Thyroid gland (tissue), 4 donors: ENCODE measurements at regions not wholly inside any gene's neighbourhood (a gene's known extent, or its start where the extent isn't known, plus 50 kb on each side); places are given as distances from the start of the nearest gene placed in this dataset.

ENCODE experiments used
- DNase-seq, 2 donors: peaks; one replicate each; pipeline ENCODE4 v3.0.0-alpha.2; 2019
- H3K27ac ChIP-seq, 3 donors: fragments of 200-600 bp; sonication (generic); 1 replicate in 2 of 3; 2 replicates in 1 of 3; pipeline ENCODE4 v1.5.1; 2016 to 2019; ENCODE audit warnings: mild to moderate bottlenecking in 1 of 3, moderate library complexity in 1 of 3
- H3K27me3 ChIP-seq: fragments of 200-600 bp; sonication (generic); one replicate; pipeline ENCODE4 v1.5.1; 2019
- H3K36me3 ChIP-seq, 2 donors: fragments of 200-600 bp; sonication (generic); one replicate each; pipeline ENCODE4 v1.5.1; 2016 to 2019
- H3K4me1 ChIP-seq, 2 donors: fragments of 200-600 bp; sonication (generic); one replicate each; pipeline ENCODE4 v1.5.1; 2017 to 2019
- H3K4me3 ChIP-seq, 3 donors: fragments of 200-600 bp; sonication (generic); replicated peaks in 1 of 3; 1 replicate in 2 of 3; 2 replicates in 1 of 3; pipeline ENCODE4 v1.5.1; 2016; ENCODE audit warnings: mild to moderate bottlenecking in 1 of 3
- H3K9me3 ChIP-seq: fragments of 200-600 bp; sonication (generic); one replicate; pipeline ENCODE4 v1.5.1; 2017
- CTCF ChIP-seq, 6 experiments: fragments of 200-600 bp in 3 of 6; fragments of 450-650 bp in 3 of 6; sonication (generic) in 3 of 6; IDR thresholded peaks; one replicate each; pipeline ENCODE4 v1.5.1; 2016 to 2019; ENCODE audit warnings: antibody characterized with exemption in 6 of 6, mild to moderate bottlenecking in 2 of 6, inconsistent platforms in 1 of 6, moderate library complexity in 1 of 6
- POLR2A ChIP-seq, 2 donors: fragments of 450-650 bp; IDR thresholded peaks; one replicate each; pipeline ENCODE4 v1.6.1; 2017; ENCODE audit warnings: antibody characterized with exemption in 2 of 2, mild to moderate bottlenecking in 2 of 2, moderate library complexity in 1 of 2
- WGBS, 2 donors: methylation state at CpG; one replicate each; pipeline ENCODE4 v1.1.5; 2017; 5-methylcytosine and 5-hydroxymethylcytosine counted together
- intact Hi-C: fragments of 100-400 bp; cut with DNase I; formaldehyde crosslinking; loops from one replicate; pipeline ENCODE4 v1.15.1; 2023

- 72 to 74% methylated on average over 4 of the region's 4 CpGs for WGBS, 2 donors
- H3K9me3 ChIP-seq: no peaks in the 10 kb centered on the region
- no peak overlapping the region for H3K27ac ChIP-seq
- H3K4me3 ChIP-seq: no peak overlapping the region
- H3K4me1 ChIP-seq: no peaks in the 10 kb centered on the region
- DNase-seq: no peak
- TF ChIP-seq CTCF (IDR thresholded peaks at IDR 0.05) (no peak), POLR2A (IDR thresholded peaks at IDR 0.05) (no peak)
- H3K36me3 ChIP-seq: no peaks in the 10 kb centered on the region
- no peaks in the 10 kb centered on the region for H3K27me3 ChIP-seq
- intact Hi-C loops: no loop called here
Observed at GRCh38 chr14:47857646-47858045, 182.2 kb upstream of the MDGA2 start.

- H3K36me3 ChIP-seq: no peaks in the 10 kb centered on the region
- H3K4me1 ChIP-seq: no peaks in the 10 kb centered on the region
- no peaks in the 10 kb centered on the region for H3K27me3 ChIP-seq
- H3K9me3 ChIP-seq: no peaks in the 10 kb centered on the region
- TF ChIP-seq CTCF (IDR thresholded peaks at IDR 0.05) (no peak), POLR2A (IDR thresholded peaks at IDR 0.05) (no peak)
- no peak overlapping the region for H3K4me3 ChIP-seq
- intact Hi-C loops: no loop called here
- no peak for DNase-seq
- 0% methylated on average over 1 of the region's 1 CpG for WGBS, 2 donors
- H3K27ac ChIP-seq: no peak overlapping the region
Observed at GRCh38 chr14:47852278-47852677, 176.9 kb upstream of the MDGA2 start.

GRCh38 chr14:47846008-47846407 lies 170.6 kb upstream of the MDGA2 start:
- Histone ChIP-seq H3K9me3 (no peaks in the 10 kb centered on the region), H3K36me3 (no peaks in the 10 kb centered on the region), H3K27ac (no peak overlapping the region), H3K4me1 (no peaks in the 10 kb centered on the region), H3K4me3 (no peak overlapping the region), H3K27me3 (no peaks in the 10 kb centered on the region)
- no peak for TF ChIP-seq CTCF (IDR thresholded peaks at IDR 0.05)
- TF ChIP-seq POLR2A (IDR thresholded peaks at IDR 0.05): no peak
- intact Hi-C loops: no loop called here
- DNase-seq: no peak
- WGBS, 2 donors: 57 to 72% methylated on average over 1 to 4 of the region's 4 CpGs

GRCh38 chr14:47843236-47843635 lies 167.8 kb upstream of the MDGA2 start:
- no peaks in the 10 kb centered on the region for H3K27me3 ChIP-seq
- no peak overlapping the region for H3K4me3 ChIP-seq
- no peak overlapping the region for H3K27ac ChIP-seq
- WGBS, 2 donors: 86 to 92% methylated on average over 2 of the region's 2 CpGs
- intact Hi-C loops: no loop called here
- H3K36me3 ChIP-seq: no peaks in the 10 kb centered on the region
- no peaks in the 10 kb centered on the region for H3K4me1 ChIP-seq
- H3K9me3 ChIP-seq: no peaks in the 10 kb centered on the region
- TF ChIP-seq POLR2A (IDR thresholded peaks at IDR 0.05) (no peak), CTCF (IDR thresholded peaks at IDR 0.05) (no peak)
- DNase-seq: no peak

- Histone ChIP-seq H3K9me3 (no peaks in the 10 kb centered on the region), H3K36me3 (no peaks in the 10 kb centered on the region), H3K27ac (no peak overlapping the region), H3K27me3 (no peaks in the 10 kb centered on the region), H3K4me3 (no peak overlapping the region), H3K4me1 (no peaks in the 10 kb centered on the region)
- no peak for DNase-seq
- intact Hi-C loops: no loop called here
- TF ChIP-seq CTCF (IDR thresholded peaks at IDR 0.05) (no peak), POLR2A (IDR thresholded peaks at IDR 0.05) (no peak)
Observed at GRCh38 chr14:47833011-47833410, 157.6 kb upstream of the MDGA2 start.
